ENCODE measurements at regions not wholly inside any gene's neighbourhood (a gene's known extent, or its start where the extent isn't known, plus 50 kb on each side); places are given as distances from the start of the nearest gene placed in this dataset.

- TF ChIP-seq ZNF317 (CRISPR knock-in tag; IDR thresholded peaks at IDR 0.05), result no peak
- TF ChIP-seq ZEB1 (IDR thresholded peaks at IDR 0.05; ENCODE audit: insufficient replicate concordance, low read depth), result no peak
- no peak for TF ChIP-seq ZNF326 (CRISPR knock-in tag; IDR thresholded peaks at IDR 0.05; ENCODE audit: borderline replicate concordance)
- no peak for TF ChIP-seq ZNF382 (CRISPR knock-in tag; IDR thresholded peaks at IDR 0.05; ENCODE audit: borderline replicate concordance)
- TF ChIP-seq NFYC (CRISPR knock-in tag; IDR thresholded peaks at IDR 0.05), result no peak
- TF ChIP-seq ZNF615 (CRISPR knock-in tag; IDR thresholded peaks at IDR 0.05; ENCODE audit: borderline replicate concordance), result no peak
- no peaks in the 10 kb centered on the region; a peak in 1 of 5 replicates for H3K27me3 ChIP-seq (ENCODE audit: control insufficient read depth in 1 of 2, insufficient read depth in 2 of 2, low read length in 2 of 2)
- POLR2A ChIA-PET, result no interaction called here
- no peak for DNase-seq (ENCODE audit: low spot score)
- no peaks in the 10 kb centered on the region for H3K9me3 ChIP-seq (ENCODE audit: low read length)
- no peaks in the 10 kb centered on the region for H3K79me2 ChIP-seq (ENCODE audit: insufficient read depth, low read length)
- no peak overlapping the region for H3K4me2 ChIP-seq (ENCODE audit: low read depth, low read length)
- H2AFZ ChIP-seq (ENCODE audit: low read length), result no peak overlapping the region
- no peak overlapping the region for H3K27ac ChIP-seq (ENCODE audit: extremely low read length, insufficient read depth, low read length)
- FAIRE-seq, result no peak
- H3K4me3 ChIP-seq (replicated peaks in 1 of 3; ENCODE audit: insufficient read depth in 1 of 3, low read depth in 2 of 3, low read length in 3 of 3), result no peak overlapping the region
- no peaks in the 10 kb centered on the region; the same call in 1 of the 2 replicates for H4K20me1 ChIP-seq (ENCODE audit: insufficient read depth, low read length)
- H3K9ac ChIP-seq (ENCODE audit: insufficient read depth, low read depth, low read length), result no peak overlapping the region
- BruUV-seq (replicated peaks), result no TSS peak
- 14% methylated on average over 2 of the region's 2 CpGs for WGBS (ENCODE audit: low lambda C conversion rate)
- no peaks in the 10 kb centered on the region for H3K4me1 ChIP-seq (ENCODE audit: insufficient read depth, low read length)
- in situ Hi-C loops (cut with HindIII; ENCODE audit: extremely low pct_ligation_motif_present, low pct_unique_long_range_greater_than_20kb) (no loop called here), intact Hi-C loops (cut with micrococcal nuclease; ENCODE audit: unreplicated experiment) (loop anchor here (10.0 kb wide), 1 partner anchor 302 kb away; no protein-coding TSS in a partner anchor)
- H3K36me3 ChIP-seq (replicated peaks in 1 of 2; ENCODE audit: control insufficient read depth in 1 of 2, insufficient read depth in 2 of 2, low read length in 2 of 2), result no peaks in the 10 kb centered on the region
- CTCF ChIA-PET (ENCODE audit: low intra/inter-chr PET ratio, low total read pairs), result no interaction called here
- ATAC-seq, result no peak
Measured at GRCh38 chr4:180966312-180966711, 1276.9 kb upstream of the TENM3 start.

- Histone ChIP-seq H3K27ac (ENCODE audit: extremely low read length, insufficient read depth, low read length) (no peak overlapping the region), H3K9ac (ENCODE audit: insufficient read depth, low read depth, low read length) (no peak overlapping the region), H3K27me3 (ENCODE audit: control insufficient read depth in 1 of 2, insufficient read depth in 2 of 2, low read length in 2 of 2) (no peaks in the 10 kb centered on the region), H4K20me1 (ENCODE audit: insufficient read depth, low read length) (no peaks in the 10 kb centered on the region; the same call in 1 of the 2 replicates), H3K9me3 (ENCODE audit: low read length) (no peaks in the 10 kb centered on the region), H3K4me3 (replicated peaks in 1 of 3; ENCODE audit: insufficient read depth in 1 of 3, low read depth in 2 of 3, low read length in 3 of 3) (no peak overlapping the region), H3K4me1 (ENCODE audit: insufficient read depth, low read length) (no peaks in the 10 kb centered on the region), H2AFZ (ENCODE audit: low read length) (no peak overlapping the region), H3K79me2 (ENCODE audit: insufficient read depth, low read length) (no peaks in the 10 kb centered on the region), H3K36me3 (replicated peaks in 1 of 2; ENCODE audit: control insufficient read depth in 1 of 2, insufficient read depth in 2 of 2, low read length in 2 of 2) (no peaks in the 10 kb centered on the region), H3K4me2 (ENCODE audit: low read depth, low read length) (no peak overlapping the region)
- 4% methylated on average over 3 of the region's 3 CpGs for WGBS (ENCODE audit: low lambda C conversion rate)
- BruUV-seq (replicated peaks), result no TSS peak
- intact Hi-C loops (cut with micrococcal nuclease; ENCODE audit: unreplicated experiment) (loop anchor here (10.0 kb wide), 1 partner anchor 303 kb away; no protein-coding TSS in a partner anchor), in situ Hi-C loops (cut with HindIII; ENCODE audit: extremely low pct_ligation_motif_present, low pct_unique_long_range_greater_than_20kb) (no loop called here)
- ATAC-seq (no peak), DNase-seq (ENCODE audit: low spot score) (no peak), FAIRE-seq (no peak)
- ChIA-PET POLR2A (no interaction called here), CTCF (ENCODE audit: low intra/inter-chr PET ratio, low total read pairs) (no interaction called here)
- no peak for TF ChIP-seq ATF1 (CRISPR knock-in tag; IDR thresholded peaks at IDR 0.05)
- TF ChIP-seq ZMYM3 (CRISPR knock-in tag; IDR thresholded peaks at IDR 0.05), result no peak
- TF ChIP-seq STAG1 (CRISPR knock-in tag; IDR thresholded peaks at IDR 0.05), result no peak
- no peak for TF ChIP-seq ZSCAN9 (CRISPR knock-in tag; IDR thresholded peaks at IDR 0.05; ENCODE audit: borderline replicate concordance)
- no peak for TF ChIP-seq ZNF609 (CRISPR knock-in tag; IDR thresholded peaks at IDR 0.05; ENCODE audit: borderline replicate concordance)
- TF ChIP-seq PRPF4 (IDR thresholded peaks at IDR 0.05; ENCODE audit: low read depth, low read length, poor library complexity, severe bottlenecking), result no peak
Measured at GRCh38 chr4:180967936-180968335, 1275.3 kb upstream of the TENM3 start.

All from HepG2 (cell line).